HG02798 (cell line): ENCODE measurements at regions not wholly inside any gene's neighbourhood (a gene's known extent, or its start where the extent isn't known, plus 50 kb on each side); places are given as distances from the start of the nearest gene placed in this dataset.
"Not testable (repeated sequence)": the region's sequence is repeated elsewhere in the genome, so short reads cannot be mapped to it uniquely, and the experiment has no call there.

ENCODE experiments used
- ATAC-seq: cut with Tn5 transposase; IDR thresholded peaks from one replicate; pipeline ENCODE4 v1.9.1; 2021; ENCODE audit warnings: mild to moderate bottlenecking; ENCODE audit not compliant: unreplicated experiment, poor library complexity

DNA sequence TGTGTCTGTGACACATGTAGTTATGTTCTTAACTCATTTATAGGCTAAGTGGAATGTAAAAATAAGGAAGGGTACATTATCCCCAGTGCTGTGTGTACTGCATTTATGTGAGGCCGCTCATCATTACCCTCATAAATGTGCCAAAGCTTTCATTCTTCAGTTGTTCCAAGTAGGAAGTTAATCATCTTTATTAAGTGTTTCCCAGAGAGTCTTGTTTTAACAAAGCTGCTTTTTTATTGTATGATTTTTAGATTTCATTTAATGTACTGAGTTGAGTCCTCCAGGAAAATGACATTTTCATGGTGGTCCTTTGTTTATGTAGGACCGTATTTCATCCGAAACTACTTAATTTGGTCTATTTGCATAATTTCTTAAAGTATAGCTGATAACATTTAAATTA lies 379.8 kb downstream of the DLEU7 start:
- no peak for ATAC-seq

- no peak for ATAC-seq
Observed at GRCh38 chr13:50464349-50465251, 378.9 kb downstream of the DLEU7 start.

DNA sequence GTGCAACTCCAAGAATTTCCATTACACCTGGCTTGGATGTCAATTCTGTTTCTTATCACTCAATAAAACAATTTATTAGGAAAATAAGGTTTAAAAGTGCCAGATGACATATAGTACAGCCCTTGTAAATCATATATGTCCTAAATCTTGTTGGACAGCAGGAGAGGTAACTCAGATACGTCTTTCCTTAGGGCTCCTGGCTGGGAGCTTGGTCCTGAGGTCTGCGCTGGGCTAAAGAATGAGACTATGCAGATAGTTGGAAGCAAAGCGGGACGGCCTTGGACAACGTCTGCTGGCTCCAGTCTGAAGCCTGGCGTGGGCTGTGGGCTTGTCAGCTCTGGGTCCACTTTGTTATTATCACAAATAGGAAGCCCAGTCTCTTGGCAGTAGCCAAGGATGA lies 377.0 kb downstream of the DLEU7 start:
- ATAC-seq, result no peak

- ATAC-seq, result no peak
Observed at GRCh38 chr13:50467156-50468110, 376.1 kb downstream of the DLEU7 start.

GRCh38 chr13:50468849-50469669 lies 374.4 kb downstream of the DLEU7 start:
- ATAC-seq, result no peak

GRCh38 chr13:50473050-50473449 lies 370.4 kb downstream of the DLEU7 start:
- not testable (repeated sequence) for ATAC-seq

DNA sequence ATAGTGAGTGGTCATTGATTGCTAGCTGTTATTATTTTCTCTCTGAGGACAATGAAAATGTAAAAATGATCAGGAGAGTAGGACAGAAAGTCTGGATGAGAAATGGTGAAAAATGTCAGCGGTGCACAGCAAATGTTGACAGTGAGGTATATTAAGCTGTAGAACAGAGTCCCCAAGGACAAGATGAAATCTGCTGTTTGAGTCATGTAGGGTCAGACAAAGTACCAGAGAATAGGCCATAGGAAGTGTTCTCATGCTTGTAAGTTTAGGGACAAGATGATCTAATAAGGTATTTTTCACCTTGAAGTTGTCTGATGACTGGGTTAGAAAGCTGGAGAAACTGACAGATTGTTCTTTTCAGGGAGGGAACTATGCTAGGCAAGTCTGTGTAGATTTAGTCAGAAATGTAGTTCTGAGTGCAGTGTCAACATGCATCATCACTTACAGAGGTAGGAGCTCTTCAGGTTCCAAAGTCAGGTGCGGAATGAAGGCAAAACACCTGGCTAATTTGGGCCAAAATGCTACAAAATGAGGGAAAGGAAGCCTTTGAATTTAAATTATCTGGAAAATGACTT lies 369.3 kb downstream of the DLEU7 start:
- ATAC-seq, result no peak

- no peak for ATAC-seq
Observed at GRCh38 chr13:50476577-50477285, 366.8 kb downstream of the DLEU7 start.

DNA sequence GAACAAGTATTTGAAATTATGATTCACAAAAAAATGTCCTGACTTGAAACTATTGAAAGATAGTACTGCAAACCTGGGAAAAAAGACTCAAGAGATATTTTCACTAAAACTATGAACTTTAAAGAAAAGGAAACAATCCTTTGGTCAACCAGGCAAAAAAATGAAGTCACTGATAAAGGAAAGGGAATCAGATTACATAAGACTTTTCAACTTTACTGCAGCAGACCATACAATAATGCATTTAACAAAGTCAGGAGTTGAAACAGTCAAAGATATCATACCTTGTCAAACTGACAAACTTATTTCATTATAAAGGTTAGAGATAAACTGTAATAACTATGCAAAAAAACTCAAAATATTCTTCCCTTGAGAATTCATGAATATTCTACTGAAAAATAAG lies 361.6 kb downstream of the DLEU7 start:
- ATAC-seq, result no peak

GRCh38 chr13:50483416-50483815 lies 360.1 kb downstream of the DLEU7 start:
- ATAC-seq, result no peak

DNA sequence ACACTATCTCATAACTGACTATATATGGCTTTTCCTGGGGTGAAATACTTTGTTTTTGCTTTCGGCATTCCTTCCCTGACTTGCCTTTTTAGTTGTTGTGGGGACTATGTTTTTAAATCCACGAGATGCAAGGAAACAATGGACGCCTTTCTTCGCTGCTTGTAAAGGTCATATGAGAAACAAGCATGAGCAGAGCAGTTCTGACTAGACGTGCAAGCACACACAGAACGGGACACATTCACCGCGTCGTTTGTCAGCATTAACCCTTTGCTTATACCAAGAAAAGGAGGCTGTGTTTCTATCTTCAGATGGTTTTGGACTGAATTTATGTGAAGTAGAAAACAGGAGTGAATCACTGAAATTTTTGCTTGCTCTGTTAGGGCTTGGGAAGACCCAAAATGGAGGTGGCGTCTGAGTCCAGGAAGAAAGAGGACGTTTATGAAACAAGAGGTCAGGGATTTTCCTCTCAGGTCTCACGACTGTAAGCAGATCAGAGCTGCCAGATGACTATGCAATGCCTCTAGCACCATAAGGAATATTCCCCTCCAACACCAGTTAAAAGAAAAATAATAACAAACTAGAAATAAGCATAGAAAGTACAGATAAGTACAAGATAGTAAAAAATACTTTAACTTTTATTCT lies 358.9 kb downstream of the DLEU7 start:
- ATAC-seq, result no peak

DNA sequence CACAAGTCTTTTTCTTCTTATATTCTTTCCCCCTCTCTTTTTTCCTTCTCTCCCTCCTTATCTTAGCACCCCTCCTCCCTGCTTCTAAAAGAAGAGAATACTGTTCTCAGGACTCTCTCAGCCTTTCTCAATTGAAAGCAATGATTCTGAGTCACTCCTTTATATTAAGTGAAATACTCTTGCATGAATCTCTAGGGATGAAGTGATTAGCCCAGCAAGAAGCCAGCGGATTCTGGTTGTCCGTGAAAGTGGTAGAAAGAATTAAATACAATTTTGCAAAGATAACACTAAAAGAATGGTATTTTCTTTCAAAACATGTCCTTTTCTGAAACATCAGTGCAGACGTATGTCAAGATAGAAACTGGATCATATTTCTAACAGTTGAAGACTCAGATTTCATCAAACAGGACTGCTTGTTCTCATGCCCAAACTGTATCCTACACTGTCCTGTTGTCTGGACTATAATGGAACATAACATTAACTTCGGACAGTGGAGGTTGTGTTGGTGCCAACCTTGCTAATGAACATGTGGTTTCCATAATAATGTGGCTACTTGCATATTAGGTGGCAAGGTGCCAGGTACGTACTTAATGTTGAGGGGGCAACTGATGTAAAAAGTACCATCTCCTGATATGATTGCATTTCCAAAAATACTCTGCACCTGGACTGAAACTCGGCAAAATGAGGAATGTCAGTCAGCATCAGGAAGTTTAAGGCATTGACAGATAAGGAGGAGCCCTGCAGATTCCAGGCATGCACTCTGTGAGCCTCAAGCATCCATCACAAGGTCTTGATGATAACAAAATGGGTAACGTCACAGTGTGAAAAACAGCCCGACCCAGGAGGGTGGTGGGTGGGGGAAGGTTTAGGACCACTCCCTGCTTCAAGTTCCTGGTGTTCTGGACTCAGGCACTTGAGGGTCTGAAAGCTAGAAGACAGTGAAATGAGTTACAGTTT lies 357.2 kb downstream of the DLEU7 start:
- no peak for ATAC-seq

DNA sequence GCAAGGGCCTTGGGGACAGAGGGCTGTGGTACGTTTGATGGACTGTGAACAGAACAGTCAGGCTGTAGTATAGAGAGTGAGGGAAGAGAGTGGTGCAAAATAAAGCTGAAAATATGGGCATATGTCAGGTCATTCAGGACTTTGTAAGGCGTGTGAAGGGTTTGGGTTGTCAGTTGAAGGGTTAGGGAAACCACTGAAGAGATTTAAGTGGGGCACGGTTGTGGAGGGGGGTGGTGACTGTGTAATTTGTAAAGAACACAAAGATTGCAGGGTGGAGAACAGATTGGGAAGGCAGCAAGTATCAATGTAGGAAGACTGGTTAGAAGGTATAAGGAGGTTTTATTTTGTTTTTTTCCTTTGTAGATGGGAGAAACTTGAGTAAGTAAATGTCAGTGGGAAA lies 349.8 kb downstream of the DLEU7 start:
- no peak for ATAC-seq

DNA sequence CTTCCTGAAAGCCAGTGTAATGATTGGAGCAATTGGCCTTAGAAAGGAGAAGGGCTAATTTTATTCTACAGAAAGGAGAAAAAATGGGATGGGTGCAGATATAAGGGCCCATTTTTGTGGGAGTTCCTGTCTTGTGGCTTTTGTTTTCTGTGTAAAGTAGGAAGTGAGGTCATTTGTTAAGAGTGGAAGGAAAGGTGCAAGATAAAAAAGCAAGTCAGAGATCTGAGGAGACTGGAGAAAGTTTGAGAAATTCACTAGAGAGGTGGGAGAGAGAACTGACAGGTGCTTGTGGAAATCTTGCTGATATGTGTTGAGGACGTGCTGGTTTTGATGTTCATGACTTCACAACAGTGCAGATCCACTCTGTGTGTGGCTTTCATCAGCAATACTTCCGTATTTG lies 349.4 kb downstream of the DLEU7 start:
- ATAC-seq, result no peak

DNA sequence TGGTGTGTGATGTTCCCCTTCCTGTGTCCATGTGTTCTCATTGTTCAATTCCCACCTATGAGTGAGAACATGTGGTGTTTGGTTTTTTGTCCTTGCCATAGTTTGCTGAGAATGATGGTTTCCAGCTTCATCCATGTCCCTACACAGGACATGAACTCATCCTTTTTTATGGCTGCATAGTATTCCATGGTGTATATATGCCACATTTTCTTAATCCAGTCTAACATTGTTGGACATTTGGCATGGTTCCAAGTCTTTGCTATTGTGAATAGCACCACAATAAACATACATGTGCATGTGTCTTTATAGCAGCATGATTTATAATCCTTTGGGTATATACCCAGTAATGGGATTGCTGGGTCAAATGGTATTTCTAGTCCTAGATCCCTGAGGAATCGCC lies 340.3 kb downstream of the DLEU7 start:
- ATAC-seq, result not testable (repeated sequence)

DNA sequence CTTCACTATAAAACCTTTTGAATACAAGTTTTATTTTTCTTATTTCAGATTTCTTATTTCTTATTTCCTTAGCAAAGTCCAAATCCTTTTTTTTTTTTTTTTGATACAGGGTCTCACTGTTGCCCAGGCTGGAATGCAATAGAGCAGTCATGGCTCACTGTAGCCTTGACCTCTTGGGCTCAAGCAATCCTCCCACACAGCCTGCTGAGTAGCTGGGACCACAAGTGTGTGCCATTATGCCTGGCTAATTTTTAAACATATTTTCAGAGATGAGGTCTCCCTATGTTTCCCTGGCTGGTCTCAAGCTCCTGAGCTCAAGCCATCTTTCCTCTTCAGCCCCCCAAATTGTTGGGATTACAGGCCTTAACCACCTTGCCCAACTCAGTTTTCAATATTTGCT lies 334.3 kb downstream of the DLEU7 start:
- no peak for ATAC-seq

GRCh38 chr13:50509771-50510441 lies 333.6 kb downstream of the DLEU7 start:
- ATAC-seq, result no peak
